Thyroid gland (tissue), 4 donors: ENCODE measurements at regions not wholly inside any gene's neighbourhood (a gene's known extent, or its start where the extent isn't known, plus 50 kb on each side); places are given as distances from the start of the nearest gene placed in this dataset.

Experiments
- DNase-seq, 2 donors: peaks; one replicate each; pipeline ENCODE4 v3.0.0-alpha.2; 2019
- H3K27ac ChIP-seq, 3 donors: fragments of 200-600 bp; sonication (generic); 1 replicate in 2 of 3; 2 replicates in 1 of 3; pipeline ENCODE4 v1.5.1; 2016 to 2019; ENCODE audit warnings: mild to moderate bottlenecking in 1 of 3, moderate library complexity in 1 of 3
- H3K27me3 ChIP-seq: fragments of 200-600 bp; sonication (generic); one replicate; pipeline ENCODE4 v1.5.1; 2019
- H3K36me3 ChIP-seq, 2 donors: fragments of 200-600 bp; sonication (generic); one replicate each; pipeline ENCODE4 v1.5.1; 2016 to 2019
- H3K4me1 ChIP-seq, 2 donors: fragments of 200-600 bp; sonication (generic); one replicate each; pipeline ENCODE4 v1.5.1; 2017 to 2019
- H3K4me3 ChIP-seq, 3 donors: fragments of 200-600 bp; sonication (generic); replicated peaks in 1 of 3; 1 replicate in 2 of 3; 2 replicates in 1 of 3; pipeline ENCODE4 v1.5.1; 2016; ENCODE audit warnings: mild to moderate bottlenecking in 1 of 3
- H3K9me3 ChIP-seq: fragments of 200-600 bp; sonication (generic); one replicate; pipeline ENCODE4 v1.5.1; 2017
- CTCF ChIP-seq, 6 experiments: fragments of 200-600 bp in 3 of 6; fragments of 450-650 bp in 3 of 6; sonication (generic) in 3 of 6; IDR thresholded peaks; one replicate each; pipeline ENCODE4 v1.5.1; 2016 to 2019; ENCODE audit warnings: antibody characterized with exemption in 6 of 6, mild to moderate bottlenecking in 2 of 6, inconsistent platforms in 1 of 6, moderate library complexity in 1 of 6
- POLR2A ChIP-seq, 2 donors: fragments of 450-650 bp; IDR thresholded peaks; one replicate each; pipeline ENCODE4 v1.6.1; 2017; ENCODE audit warnings: antibody characterized with exemption in 2 of 2, mild to moderate bottlenecking in 2 of 2, moderate library complexity in 1 of 2
- WGBS, 2 donors: methylation state at CpG; one replicate each; pipeline ENCODE4 v1.1.5; 2017; 5-methylcytosine and 5-hydroxymethylcytosine counted together
- intact Hi-C: fragments of 100-400 bp; cut with DNase I; formaldehyde crosslinking; loops from one replicate; pipeline ENCODE4 v1.15.1; 2023

- TF ChIP-seq CTCF (IDR thresholded peaks at IDR 0.05) (no peak), POLR2A (IDR thresholded peaks at IDR 0.05) (no peak)
- no peak overlapping the region for H3K27ac ChIP-seq
- no peaks in the 10 kb centered on the region for H3K27me3 ChIP-seq
- DNase-seq: no peak
- WGBS, 2 donors: 84 to 94% methylated on average over 10 of the region's 10 CpGs
- H3K4me1 ChIP-seq: no peaks in the 10 kb centered on the region
- intact Hi-C loops: no loop called here
- no peaks in the 10 kb centered on the region for H3K36me3 ChIP-seq
- H3K4me3 ChIP-seq: no peak overlapping the region
- H3K9me3 ChIP-seq: no peaks in the 10 kb centered on the region
Observed at GRCh38 chr18:77940566-77940965, 690.9 kb downstream of the GALR1 start.

GRCh38 chr18:77944533-77944932 lies 694.9 kb downstream of the GALR1 start:
- Histone ChIP-seq H3K27ac (no peak overlapping the region), H3K36me3 (no peaks in the 10 kb centered on the region), H3K9me3 (no peaks in the 10 kb centered on the region), H3K27me3 (no peaks in the 10 kb centered on the region), H3K4me1 (no peaks in the 10 kb centered on the region), H3K4me3 (no peak overlapping the region)
- 80 to 87% methylated on average over 7 of the region's 7 CpGs for WGBS, 2 donors
- intact Hi-C loops: no loop called here
- no peak for DNase-seq
- no peak for TF ChIP-seq CTCF (IDR thresholded peaks at IDR 0.05)
- TF ChIP-seq POLR2A (IDR thresholded peaks at IDR 0.05): no peak

- Histone ChIP-seq H3K4me3 (no peak overlapping the region), H3K36me3 (no peaks in the 10 kb centered on the region), H3K27me3 (no peaks in the 10 kb centered on the region), H3K4me1 (no peaks in the 10 kb centered on the region), H3K27ac (no peak overlapping the region), H3K9me3 (no peaks in the 10 kb centered on the region)
- intact Hi-C loops: no loop called here
- no peak for DNase-seq
- TF ChIP-seq CTCF (IDR thresholded peaks at IDR 0.05): no peak
- TF ChIP-seq POLR2A (IDR thresholded peaks at IDR 0.05): no peak
- 11 to 18% methylated on average over 2 of the region's 2 CpGs for WGBS, 2 donors
Observed at GRCh38 chr18:77948567-77948966, 698.9 kb downstream of the GALR1 start.

GRCh38 chr18:77949355-77949973 lies 699.8 kb downstream of the GALR1 start:
- Histone ChIP-seq H3K4me3 (no peak overlapping the region), H3K27ac (no peak overlapping the region), H3K4me1 (no peaks in the 10 kb centered on the region), H3K36me3 (no peaks in the 10 kb centered on the region), H3K9me3 (no peaks in the 10 kb centered on the region), H3K27me3 (no peaks in the 10 kb centered on the region)
- TF ChIP-seq CTCF (IDR thresholded peaks at IDR 0.05) (no peak), POLR2A (IDR thresholded peaks at IDR 0.05) (no peak)
- intact Hi-C loops: no loop called here
- no peak for DNase-seq
- 79 to 84% methylated on average over 7 of the region's 7 CpGs for WGBS, 2 donors

GRCh38 chr18:77959248-77959647 lies 709.6 kb downstream of the GALR1 start:
- H3K4me3 ChIP-seq: no peak overlapping the region
- 60 to 71% methylated on average over 1 of the region's 1 CpG for WGBS, 2 donors
- H3K27me3 ChIP-seq: no peaks in the 10 kb centered on the region
- no peak for DNase-seq
- H3K4me1 ChIP-seq: no peaks in the 10 kb centered on the region
- TF ChIP-seq POLR2A (IDR thresholded peaks at IDR 0.05) (no peak), CTCF (IDR thresholded peaks at IDR 0.05) (no peak)
- no peaks in the 10 kb centered on the region for H3K36me3 ChIP-seq
- intact Hi-C loops: no loop called here
- H3K27ac ChIP-seq: no peak overlapping the region
- no peaks in the 10 kb centered on the region for H3K9me3 ChIP-seq
